CD4-positive, alpha-beta T cell treated with Interleukin-1 beta for 1 hour (primary cell): ENCODE measurements at regions not wholly inside any gene's neighbourhood (a gene's known extent, or its start where the extent isn't known, plus 50 kb on each side); places are given as distances from the start of the nearest gene placed in this dataset.

Experiments
- DNase-seq, 2 donors: peaks; one replicate each; pipeline ENCODE4 v3.0.0-alpha.2; 2020 to 2022

DNA sequence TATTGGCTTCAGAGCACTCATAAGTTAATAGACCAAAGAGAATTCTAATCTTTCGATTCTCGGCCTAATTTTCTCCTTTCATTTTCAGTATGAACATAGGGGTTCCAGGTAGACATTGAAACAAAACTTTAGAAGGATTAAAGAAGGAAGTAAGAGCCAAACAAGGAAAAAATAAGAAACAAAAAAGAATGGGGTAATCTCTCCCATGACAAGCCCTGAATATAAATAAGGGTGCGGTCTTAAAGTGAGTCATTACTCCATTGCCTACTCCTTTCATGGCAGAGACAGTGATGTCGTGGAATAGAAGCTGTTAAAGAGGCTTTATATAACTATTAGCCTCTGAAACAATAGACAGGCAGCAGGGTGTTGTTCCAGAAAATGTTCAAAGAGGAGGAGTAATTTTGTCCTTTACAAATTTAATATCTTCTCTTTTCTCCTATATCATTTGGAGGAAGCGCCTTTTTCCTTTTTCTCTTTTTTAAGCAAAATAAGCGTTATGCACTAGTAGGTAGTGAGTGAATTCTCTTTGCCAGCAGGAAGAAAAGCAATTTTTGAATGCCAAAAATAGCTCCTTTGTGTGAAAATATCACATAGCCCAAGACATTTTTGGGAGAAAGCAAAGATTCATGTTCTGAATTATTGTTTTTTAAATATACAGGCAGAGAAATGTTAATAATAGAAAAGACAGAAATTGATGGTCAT lies 607.9 kb upstream of the KCNMB2 start:
- DNase-seq: no peak

DNA sequence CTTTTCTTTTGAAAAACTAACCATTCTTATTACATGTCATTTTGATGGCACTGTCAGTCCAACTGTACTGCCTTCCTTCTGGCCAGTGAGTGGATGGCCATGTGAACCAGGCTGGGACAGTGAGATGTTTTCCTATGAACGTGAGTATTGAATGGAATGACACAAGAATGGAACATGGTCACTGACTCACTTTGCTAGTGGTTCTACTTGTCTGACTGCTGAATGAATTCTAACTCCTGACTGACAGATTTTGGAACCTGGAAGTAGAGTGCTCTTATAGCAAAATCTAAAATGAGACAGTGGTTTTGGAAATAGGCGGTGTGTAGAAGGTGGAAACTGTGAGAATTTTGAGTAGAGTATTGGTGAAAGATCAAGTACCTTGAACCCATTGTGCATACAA lies 606.9 kb upstream of the KCNMB2 start:
- no peak for DNase-seq

DNA sequence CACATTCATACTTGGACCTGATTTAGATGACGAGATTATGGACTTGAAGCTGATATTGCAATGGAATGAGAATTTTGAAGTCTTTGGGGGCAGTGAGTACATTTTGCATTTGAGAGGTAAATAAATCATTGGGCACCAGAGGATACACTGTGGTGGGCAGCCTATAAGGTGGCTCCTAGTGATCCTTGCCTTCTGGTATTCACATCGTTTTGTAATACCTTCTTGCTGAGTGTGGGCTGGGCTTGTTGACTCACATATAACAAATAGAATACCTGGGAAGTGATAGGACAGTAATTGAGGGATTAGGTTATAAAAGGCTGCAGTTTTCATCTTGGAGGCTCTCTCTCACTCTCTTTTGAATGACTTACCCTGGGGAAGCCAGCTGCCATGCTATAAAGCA lies 605.5 kb upstream of the KCNMB2 start:
- DNase-seq: no peak

DNA sequence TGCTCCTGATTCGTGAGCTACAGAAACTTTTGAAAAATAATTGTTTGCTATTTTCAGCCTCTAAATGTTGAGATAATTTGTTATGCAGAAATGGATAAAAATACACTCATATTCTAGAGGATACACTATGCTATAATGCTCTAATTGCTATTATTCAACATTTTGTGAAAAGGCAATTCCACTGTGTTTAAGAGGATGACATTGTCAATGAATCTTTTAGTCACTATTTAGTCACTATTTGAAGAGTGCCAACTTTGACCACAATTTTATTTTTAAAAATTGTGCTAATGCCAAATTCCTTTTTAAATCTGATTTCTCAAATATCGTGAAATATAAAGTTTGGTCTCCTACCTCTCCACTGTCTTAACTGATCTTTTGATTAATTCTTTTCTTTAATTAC lies 604.9 kb upstream of the KCNMB2 start:
- no peak for DNase-seq

DNA sequence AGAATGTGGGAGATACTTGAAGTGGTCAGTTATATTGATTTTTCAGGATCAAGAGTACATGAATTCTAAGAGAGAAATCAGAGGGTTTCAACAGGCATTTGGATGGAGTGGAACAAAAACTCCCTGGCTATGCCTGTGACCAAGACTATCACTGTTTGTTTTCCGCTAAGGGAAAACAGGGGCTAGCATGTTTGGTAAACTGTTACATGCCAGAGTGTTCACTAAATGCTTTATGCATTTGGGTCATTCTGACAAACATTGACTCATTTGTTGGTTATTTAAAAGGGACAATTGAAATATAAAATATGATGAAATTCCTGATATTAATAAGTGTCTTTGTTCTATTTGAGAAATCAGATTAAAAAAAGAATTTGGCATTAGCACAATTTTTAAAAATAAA lies 603.9 kb upstream of the KCNMB2 start:
- DNase-seq: no peak

DNA sequence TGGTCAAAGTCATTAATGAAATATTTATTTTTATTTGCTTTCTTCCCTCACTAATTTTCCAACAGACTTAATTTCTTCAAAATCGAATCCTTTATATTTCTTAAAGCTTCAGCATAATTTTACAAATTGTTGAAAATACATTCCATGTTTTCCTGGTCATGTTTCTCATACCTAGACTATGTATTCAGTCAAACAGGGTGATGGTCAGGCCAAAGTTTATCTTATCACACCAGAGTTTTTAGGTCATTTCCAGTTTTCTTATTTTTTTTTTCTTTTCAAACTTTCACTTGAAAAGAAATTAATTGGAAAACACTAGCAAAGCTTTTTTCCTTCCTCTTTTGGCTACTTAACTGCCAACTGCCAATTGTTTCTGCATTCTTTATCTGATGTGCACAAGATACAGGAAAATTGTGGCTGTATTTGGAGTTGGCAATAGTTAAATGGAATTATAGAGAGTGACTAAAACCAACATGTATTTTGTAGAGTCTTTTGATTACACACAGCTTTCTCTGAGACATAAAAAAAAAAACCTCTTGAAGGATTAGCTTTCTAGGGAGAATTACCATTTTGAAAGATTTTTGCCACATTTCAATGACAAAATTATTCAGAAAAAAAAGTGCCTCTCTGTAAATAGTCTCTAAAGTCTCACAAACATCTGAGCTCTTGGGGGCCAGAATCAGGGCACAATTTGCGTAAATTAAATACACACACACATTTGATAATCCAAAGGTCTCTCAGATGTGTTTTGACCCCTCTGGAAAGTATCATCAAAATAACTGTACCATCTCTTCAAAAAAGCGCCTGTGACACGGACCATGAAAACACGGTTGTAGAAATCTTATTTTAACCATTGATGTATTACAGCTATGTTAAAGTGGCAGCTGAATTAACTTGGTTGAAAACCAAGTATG lies 603.2 kb upstream of the KCNMB2 start:
- DNase-seq: no peak

DNA sequence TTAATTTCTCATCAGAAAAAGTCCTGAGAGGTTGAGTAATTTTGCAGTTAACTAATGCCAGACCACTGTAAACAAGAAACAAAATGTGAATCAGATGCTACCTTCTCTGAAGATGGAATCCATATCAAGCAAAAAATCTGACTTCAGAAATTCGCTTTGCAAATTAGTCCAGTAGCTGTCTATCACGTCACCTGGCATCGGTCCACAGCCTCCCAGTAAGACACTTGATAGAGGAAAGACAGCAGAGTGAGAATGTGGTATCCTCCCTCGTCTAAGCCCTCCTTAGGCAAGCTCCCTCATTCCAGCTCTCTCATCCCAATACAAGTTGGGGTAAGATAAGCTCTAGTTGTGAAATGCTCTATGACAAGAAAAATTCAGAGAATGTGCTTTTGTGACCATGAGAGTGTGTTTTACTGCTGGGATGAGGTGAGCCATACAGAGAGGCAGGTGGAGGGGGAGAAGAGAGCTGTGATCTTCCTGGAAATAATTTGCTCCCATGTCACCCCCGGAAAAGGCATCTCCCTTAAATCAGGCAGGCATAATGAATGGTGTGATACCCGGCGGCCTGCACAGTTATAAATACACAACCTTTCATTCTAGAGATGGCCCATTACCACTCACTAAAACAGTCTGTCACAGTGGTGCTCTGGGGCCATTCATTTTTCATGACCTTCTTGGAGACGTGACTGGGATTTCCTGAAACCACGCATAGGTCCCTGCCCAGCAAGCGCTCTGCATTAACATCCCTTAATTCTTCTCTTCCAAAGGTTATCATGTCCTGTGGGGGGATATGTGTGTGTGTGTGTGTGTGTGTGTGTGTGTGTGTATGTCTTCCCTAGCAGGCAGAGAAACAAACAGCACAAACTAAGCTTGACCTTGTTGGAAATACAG lies 602.0 kb upstream of the KCNMB2 start:
- DNase-seq: no peak

DNA sequence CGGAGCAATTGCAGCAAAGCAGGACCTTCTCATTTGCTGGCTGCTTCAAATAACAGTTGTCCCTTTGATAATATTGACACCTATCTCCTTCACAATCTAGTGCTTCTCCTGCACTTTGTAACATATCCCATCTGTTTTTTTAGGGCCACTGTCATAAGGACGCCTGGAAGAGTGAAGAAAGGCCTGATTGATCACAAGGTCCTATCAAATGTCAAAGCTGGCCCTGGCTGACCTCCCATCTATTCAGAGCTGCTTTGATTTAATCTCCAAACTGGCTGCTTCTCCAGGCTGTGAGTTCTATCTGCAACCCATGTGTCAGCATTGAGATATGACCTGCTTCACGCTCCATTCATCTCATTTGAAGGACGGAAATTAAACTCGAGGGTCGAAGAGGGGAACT lies 601.2 kb upstream of the KCNMB2 start:
- no peak for DNase-seq

DNA sequence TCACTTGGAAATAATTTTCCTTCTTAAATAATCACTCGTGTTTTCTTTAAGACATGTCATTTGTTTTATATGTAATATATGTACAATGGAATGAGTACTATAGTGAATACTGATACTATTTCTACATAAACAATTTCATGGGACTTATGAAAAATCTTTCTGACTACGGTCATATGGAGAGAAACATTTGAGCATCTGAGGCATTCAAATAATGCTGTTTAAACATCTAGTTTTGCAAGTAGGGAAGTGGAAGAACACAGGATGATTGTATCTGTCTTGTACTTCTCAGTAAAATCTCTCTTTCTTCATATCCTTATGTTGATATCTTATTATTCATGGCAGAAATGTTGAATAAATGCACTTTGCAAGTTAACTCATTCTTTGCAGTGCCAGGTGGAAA lies 599.5 kb upstream of the KCNMB2 start:
- DNase-seq: no peak

DNA sequence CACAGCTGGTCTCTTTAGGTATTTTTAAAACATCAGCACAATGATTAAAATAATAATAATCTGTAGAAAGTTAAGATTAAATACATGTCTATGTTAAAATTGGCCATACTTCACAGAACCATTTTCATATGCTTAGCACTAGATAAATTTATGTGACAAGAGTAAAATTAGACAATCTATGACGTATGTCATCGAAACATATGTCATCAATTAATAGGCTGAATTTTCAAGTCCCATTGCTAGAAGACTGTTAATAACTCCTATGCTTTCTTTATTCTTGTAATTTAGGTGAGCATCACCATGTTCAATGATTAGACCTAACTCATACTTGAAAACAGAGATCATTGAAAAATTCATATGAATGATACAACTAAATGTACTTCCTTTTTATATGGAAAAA lies 593.3 kb upstream of the KCNMB2 start:
- no peak for DNase-seq

DNA sequence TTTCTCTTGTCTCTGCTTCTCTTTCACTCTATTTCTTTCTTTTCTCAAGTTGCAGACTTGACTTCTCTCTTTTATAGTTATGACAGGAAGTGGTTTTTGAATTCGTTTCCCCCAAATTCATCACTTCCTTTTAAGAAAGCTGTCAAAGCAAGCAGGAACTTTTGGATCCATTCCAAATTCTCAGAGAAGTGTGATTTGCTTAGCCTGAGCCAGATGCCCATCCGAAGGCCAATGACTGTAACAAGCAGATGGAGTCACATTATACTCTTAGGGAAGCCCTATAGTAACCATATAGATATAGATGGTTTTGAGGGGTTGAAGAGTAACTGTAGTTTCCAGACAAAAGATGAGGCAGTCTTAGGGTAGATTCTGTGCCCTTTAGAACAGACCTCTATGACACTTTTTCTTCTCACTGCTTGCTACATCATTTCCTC lies 592.0 kb upstream of the KCNMB2 start:
- peak; percentile 26 to 55 for DNase-seq

DNA sequence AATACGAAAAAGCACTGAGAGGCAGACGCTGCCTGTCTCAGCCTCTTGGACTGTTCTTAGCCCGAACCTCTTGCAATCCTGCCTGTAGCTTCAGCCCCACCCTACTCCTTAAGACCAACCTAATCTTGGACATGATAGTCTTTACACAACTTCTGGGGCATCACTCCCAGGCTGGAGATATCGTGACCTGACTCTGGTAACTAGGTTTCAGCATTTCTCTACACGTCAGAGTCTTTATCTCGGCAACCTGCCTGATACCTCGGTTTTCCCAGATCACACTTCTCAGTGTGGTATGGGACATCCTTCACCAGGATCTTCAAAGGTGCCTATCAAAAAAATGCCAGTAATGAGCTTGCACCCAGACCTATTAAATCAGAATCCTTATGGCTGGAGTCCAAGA lies 590.2 kb upstream of the KCNMB2 start:
- no peak for DNase-seq

DNA sequence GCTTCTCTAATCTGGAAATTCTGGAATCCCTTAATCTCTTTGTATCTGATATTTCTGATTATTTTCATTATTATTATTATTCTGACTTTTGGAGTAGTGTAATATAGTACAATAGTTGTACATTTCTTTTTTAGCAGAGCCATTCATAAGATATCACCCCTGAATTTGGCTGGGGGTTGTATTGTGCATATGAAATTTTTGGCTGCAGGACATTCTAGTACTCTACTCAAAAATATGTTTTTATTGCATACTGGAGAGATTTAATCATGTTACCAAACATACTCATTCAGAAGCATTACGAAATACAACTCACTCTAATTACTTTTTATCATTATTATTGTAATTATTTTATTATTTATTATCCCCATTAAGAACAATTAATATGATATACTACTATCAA lies 589.7 kb upstream of the KCNMB2 start:
- DNase-seq: no peak

DNA sequence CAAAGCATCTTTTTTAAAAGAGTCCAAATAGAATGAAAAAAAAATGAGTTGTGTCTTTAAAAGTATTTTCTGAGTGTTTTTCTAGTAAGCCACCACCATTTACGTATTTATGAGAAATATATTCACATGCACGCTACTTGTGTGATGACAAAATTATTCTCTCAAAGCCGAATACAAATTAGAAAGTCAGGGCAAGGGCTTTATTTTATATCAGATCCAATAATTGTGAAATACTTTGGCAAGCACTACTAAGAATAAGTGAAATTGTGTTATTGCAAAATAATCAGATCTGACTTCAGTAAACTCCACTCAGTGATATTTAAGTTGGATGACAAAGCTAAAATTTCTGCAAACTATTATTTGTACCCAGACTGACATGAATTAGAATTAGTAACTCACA lies 589.3 kb upstream of the KCNMB2 start:
- no peak for DNase-seq

DNA sequence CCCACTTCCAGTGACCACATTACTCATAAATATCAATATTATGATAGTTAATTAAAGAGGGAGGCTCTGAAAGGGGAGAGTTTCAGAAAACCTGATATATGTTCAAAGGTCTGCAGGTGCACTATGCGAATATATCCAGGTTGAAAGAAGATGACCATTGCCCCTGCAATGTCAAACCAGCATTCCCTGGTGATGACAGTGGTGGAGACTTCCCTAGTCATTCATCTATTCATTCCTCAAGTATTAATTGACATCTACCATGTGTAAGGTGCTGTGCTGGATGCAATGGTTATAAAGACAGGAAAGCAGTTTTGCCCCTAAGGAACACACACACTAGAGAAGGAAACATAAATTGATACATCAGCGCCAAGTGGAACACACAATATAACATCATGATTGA lies 588.3 kb upstream of the KCNMB2 start:
- DNase-seq: no peak

DNA sequence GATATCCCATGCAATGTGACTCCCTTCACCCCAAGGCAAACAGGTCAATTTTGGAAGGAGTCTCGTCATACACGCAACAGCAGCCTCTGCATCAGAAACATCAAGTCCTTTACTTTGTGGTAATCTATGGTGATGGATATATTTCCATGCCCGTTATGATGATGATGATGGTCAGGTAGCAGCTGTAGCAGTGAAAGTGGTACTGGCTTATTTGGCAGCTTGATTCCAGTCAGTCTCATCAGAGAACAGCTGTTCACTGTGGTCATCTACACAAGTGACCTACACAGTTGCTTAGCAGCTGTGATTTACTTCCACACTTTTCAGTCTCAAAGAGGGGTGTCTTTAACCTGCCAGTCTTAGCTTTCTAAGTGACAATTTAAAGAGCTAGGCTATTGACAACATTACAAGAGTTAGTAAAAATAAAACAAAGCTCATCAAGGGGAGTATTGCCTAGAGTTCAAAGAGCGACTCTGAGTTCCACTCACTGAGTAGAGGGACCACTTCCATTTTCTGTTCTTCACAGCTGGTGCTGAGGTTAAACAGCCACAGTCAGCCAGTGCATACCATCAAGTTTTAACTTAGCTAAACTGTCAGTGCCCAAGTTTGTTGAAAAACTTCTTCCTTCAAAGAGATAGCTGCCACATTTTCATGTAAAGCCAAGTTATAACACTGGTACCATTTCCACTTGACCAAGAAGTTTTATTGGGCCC lies 587.4 kb upstream of the KCNMB2 start:
- DNase-seq: no peak

DNA sequence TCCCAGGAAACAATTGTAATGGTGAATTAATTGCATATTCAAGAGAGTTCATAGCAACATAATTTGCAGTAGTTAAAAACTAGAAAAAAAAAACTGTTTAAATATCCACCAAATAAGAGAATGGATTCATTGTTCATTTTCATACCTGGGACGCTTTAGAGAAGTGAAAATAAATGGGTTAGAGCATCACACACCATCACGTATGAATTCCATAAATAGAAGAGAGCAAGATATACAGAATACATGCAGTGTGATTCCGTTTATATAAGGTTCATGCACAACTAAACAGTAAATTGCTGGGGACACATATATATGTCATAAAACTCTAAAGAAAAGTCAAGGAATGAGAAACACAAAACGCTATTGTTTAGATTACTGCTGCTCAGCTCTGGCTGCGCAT lies 577.0 kb upstream of the KCNMB2 start:
- no peak for DNase-seq

DNA sequence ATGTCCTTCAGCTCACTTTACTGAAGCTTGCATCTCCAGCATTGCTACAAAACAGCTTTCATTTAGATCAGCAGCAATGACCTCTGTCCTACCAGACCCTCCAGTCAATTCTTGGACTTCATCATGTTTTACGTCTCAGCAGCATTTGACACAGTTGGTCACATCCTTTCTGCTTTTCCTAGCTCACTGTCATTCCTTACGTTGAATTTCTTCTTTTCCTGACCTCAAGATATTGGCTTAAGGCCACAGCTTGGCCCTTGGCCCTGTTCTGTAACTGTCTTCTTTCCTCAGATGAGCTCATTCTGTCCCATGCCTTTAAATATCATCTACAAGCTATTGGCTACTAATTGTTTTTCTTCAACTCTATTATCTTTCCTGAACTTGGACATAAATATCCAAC lies 576.2 kb upstream of the KCNMB2 start:
- no peak for DNase-seq

DNA sequence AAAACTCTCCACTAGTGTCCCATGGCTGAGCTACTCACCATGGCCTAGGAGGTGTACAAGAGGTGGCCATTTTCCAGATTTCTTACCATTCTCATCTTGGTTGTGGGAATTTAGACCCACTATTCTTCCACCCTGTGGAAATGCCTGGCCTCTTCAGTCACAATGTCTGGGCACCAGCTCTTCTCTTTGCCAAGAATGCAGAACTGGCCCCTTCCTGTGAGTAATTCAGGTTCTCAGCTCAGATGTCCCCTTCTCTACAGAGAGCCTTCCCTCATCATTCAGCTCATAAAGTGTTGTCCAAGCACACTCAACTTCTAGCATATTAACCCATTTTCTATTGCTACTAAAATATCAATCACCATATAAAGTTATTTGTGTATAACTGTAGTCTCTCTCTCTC lies 575.5 kb upstream of the KCNMB2 start:
- no peak for DNase-seq

DNA sequence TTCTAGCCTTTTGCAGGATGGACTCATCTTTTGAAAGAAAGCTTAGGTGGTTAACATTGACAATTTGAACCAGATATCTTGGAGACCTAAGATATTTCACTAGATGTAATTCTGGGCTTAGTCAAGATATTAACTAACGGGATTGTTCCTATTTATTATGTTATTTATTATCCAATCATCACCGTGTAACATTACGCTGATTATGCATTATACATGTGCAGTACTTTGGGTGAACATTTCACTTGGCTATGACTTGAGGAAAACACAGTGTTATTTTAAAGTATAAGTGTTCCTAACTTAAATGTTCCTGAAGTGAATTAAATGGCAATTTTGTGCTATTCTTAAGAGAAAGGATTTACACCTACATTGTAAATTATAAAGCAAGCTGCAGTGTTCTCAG lies 574.5 kb upstream of the KCNMB2 start:
- DNase-seq: no peak

DNA sequence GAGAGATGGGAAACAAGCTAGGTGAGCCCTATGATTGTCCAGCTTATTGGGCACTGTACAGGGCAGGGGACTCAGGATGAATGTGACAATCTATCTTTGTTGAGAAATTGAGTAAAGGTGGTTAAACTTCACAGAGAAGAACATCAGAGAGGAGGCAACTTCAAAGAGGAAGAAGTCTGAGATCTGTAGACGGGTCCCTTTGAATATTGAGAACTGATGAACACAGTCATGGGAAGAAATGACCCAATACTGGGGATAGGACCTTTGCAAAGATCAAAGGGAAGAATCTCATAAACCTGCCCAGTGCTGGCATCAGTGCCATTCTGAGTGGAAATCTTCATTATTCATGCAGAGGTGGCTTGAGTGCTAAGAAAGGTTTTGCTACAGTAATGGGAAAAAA lies 569.7 kb upstream of the KCNMB2 start:
- DNase-seq: no peak

DNA sequence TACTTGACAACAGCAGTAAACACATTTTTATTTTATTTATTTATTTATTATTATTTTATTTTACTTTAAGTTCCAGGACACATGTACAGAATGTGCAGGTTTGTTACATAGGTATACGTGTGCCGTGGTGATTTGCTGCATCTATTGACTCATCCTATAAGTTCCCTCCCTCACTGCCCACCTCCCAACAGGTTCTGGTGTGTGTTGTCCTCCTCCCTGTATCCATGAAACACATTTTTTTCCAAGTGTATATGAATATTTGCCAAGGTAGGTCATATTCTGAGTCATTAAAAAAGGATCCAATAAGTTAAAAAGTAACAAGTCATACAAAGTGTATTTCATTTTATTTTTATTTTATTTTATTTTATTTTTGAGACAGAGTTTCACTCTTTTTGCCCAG lies 567.3 kb upstream of the KCNMB2 start:
- no peak for DNase-seq
